ENCODE measurements at regions not wholly inside any gene's neighbourhood (a gene's known extent, or its start where the extent isn't known, plus 50 kb on each side); places are given as distances from the start of the nearest gene placed in this dataset.

DNA sequence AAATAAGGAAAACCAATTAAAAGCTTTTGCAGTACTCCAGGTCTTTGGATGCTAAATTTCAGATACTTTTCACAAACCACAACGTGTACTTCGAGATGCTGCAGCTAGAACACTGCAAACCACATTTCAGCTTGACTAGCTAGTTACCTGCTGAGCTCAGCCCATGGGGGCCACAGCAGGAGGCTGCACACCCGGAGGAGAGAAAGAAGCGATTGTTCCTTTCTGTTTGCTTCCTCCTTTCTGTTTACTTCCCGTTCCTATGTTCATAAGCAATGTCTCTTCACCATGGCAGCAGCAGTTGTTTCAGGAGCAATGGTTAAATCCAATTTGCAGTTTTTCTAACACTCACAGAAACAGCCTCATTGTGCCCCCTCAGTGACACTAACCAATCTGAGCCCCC lies 225.6 kb upstream of the FGGY start:
- Histone ChIP-seq H3K4me2 (ENCODE audit: insufficient read depth, low read length) (no peak overlapping the region), H3K9ac (ENCODE audit: insufficient read depth in 1 of 2, low read depth in 2 of 2, low read length in 2 of 2) (no peak overlapping the region), H3K9me3 (replicated peaks; ENCODE audit: control insufficient read depth, insufficient read depth, low read depth, low read length) (no peaks in the 10 kb centered on the region), H3K36me3 (ENCODE audit: control insufficient read depth, insufficient read depth, low read length) (no peaks in the 10 kb centered on the region), H3K27ac (ENCODE audit: extremely low read depth, low read depth, low read length) (no peak overlapping the region), H3K27me3 (ENCODE audit: control insufficient read depth in 2 of 2, insufficient read depth in 2 of 2, low read length in 2 of 2) (no peaks in the 10 kb centered on the region), H3K4me1 (replicated peaks in 1 of 2; ENCODE audit: control insufficient read depth in 2 of 2, insufficient read depth in 2 of 2, low read length in 2 of 2) (peaks cover 6 to 17% of the 10 kb centered on the region in 2 experiments; a peak in 4 of 5 replicates), H4K20me1 (replicated peaks; ENCODE audit: control insufficient read depth, insufficient read depth, low read length) (no peaks in the 10 kb centered on the region), H3K4me3 (no peak overlapping the region), H2AFZ (ENCODE audit: low read depth, low read length) (peak overlapping the region; percentile 63), H3K9me1 (ENCODE audit: control insufficient read depth, insufficient read depth, low read length) (no peaks in the 10 kb centered on the region), H3K79me2 (ENCODE audit: control insufficient read depth, insufficient read depth, low read length) (no peaks in the 10 kb centered on the region)
- FAIRE-seq = peak; percentile 11
- TF ChIP-seq, protein P1, sequence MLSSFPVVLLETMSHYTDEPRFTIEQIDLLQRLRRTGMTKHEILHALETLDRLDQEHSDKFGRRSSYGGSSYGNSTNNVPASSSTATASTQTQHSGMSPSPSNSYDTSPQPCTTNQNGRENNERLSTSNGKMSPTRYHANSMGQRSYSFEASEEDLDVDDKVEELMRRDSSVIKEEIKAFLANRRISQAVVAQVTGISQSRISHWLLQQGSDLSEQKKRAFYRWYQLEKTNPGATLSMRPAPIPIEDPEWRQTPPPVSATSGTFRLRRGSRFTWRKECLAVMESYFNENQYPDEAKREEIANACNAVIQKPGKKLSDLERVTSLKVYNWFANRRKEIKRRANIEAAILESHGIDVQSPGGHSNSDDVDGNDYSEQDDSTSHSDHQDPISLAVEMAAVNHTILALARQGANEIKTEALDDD (IDR thresholded peaks at IDR 0.05) = peak; percentile 78
- TF ChIP-seq ZNF24 (IDR thresholded peaks at IDR 0.05) = no peak
- CTCF ChIA-PET (ENCODE audit: low intra/inter-chr PET ratio) = no interaction called here
- no TSS peak for BruUV-seq (replicated peaks)
- ATAC-seq = no peak
- 20% methylated on average over 5 of the region's 5 CpGs for WGBS (ENCODE audit: insufficient coverage, low coverage, missing lambda C conversion rate)
- in situ Hi-C loops (cut with MboI) = no loop called here
- intact Hi-C loops (cut with micrococcal nuclease) = loop anchor here (10.0 kb wide), 1 partner anchor 286 kb away; the partner anchor contains the start of gene JUN
- DNase-seq (ENCODE audit: extremely low read depth in 1 of 4, low spot score in 3 of 4) = no peak
- POLR2A ChIA-PET = no interaction called here

DNA sequence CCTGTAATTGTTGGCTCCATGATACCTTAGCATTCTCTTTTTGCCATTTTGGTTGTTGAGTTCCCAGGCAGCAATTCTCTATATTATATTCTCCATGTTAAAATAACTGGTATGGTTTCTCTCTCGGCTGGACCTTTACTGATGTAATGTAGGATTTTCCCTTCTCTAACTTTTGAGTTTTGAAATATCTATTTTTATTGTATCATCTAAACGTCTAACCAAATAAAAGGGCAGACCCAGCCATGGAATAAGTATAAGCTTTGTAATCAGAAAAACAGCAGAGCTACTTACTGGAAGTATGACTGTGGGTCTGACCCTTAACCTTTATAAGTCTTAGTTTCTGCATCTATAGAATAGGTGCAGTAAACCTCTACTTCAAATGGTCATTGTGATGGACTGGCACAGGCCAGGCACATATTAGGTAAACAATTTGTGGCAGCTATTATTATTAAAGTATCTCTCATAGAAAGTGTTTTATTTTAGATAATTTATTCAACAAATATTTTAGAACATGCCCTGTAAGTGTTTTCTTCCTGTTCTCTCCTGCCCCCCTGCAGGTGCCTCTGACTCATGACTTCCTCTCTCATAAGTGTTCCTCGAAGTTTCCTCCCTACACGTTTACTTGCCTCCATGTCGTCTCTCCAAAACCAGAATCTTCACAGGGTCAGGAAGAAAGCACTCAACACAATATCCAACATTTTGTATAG lies 224.9 kb upstream of the FGGY start:
- ChIA-PET POLR2A (no interaction called here), CTCF (ENCODE audit: low intra/inter-chr PET ratio) (no interaction called here)
- no peak for TF ChIP-seq NR2C2 (CRISPR knock-in tag; IDR thresholded peaks at IDR 0.05)
- TF ChIP-seq NR2C2 (tag; IDR thresholded peaks at IDR 0.05) = peak; percentile 68
- no peak for TF ChIP-seq KDM1A (IDR thresholded peaks at IDR 0.05)
- 0 out of 2 replicates have a peak, but pooled peaks have one; percentile 9 for TF ChIP-seq ARID1B (IDR thresholded peaks at IDR 0.05)
- peak; percentile 46; the same call in 1 of the 2 replicates for TF ChIP-seq JUND (IDR thresholded peaks at IDR 0.05; ENCODE audit: borderline replicate concordance, low read depth, low read length)
- peak; percentile 60; the same call in 2 of the 3 replicates for TF ChIP-seq JUND (tag; IDR thresholded peaks at IDR 0.05; ENCODE audit: borderline replicate concordance, low read depth, low read length)
- TF ChIP-seq, protein P2, sequence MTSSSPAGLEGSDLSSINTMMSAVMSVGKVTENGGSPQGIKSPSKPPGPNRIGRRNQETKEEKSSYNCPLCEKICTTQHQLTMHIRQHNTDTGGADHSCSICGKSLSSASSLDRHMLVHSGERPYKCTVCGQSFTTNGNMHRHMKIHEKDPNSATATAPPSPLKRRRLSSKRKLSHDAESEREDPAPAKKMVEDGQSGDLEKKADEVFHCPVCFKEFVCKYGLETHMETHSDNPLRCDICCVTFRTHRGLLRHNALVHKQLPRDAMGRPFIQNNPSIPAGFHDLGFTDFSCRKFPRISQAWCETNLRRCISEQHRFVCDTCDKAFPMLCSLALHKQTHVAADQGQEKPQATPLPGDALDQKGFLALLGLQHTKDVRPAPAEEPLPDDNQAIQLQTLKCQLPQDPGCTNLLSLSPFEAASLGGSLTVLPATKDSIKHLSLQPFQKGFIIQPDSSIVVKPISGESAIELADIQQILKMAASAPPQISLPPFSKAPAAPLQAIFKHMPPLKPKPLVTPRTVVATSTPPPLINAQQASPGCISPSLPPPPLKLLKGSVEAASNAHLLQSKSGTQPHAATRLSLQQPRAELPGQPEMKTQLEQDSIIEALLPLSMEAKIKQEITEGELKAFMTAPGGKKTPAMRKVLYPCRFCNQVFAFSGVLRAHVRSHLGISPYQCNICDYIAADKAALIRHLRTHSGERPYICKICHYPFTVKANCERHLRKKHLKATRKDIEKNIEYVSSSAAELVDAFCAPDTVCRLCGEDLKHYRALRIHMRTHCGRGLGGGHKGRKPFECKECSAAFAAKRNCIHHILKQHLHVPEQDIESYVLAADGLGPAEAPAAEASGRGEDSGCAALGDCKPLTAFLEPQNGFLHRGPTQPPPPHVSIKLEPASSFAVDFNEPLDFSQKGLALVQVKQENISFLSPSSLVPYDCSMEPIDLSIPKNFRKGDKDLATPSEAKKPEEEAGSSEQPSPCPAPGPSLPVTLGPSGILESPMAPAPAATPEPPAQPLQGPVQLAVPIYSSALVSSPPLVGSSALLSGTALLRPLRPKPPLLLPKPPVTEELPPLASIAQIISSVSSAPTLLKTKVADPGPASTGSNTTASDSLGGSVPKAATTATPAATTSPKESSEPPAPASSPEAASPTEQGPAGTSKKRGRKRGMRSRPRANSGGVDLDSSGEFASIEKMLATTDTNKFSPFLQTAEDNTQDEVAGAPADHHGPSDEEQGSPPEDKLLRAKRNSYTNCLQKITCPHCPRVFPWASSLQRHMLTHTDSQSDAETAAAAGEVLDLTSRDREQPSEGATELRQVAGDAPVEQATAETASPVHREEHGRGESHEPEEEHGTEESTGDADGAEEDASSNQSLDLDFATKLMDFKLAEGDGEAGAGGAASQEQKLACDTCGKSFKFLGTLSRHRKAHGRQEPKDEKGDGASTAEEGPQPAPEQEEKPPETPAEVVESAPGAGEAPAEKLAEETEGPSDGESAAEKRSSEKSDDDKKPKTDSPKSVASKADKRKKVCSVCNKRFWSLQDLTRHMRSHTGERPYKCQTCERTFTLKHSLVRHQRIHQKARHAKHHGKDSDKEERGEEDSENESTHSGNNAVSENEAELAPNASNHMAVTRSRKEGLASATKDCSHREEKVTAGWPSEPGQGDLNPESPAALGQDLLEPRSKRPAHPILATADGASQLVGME (CRISPR knock-in tag; IDR thresholded peaks at IDR 0.05) = no peak

More for the DNA sequence above, 224.9 kb upstream of the FGGY start:
- intact Hi-C loops (cut with micrococcal nuclease) = loop anchor here (10.0 kb wide), 1 partner anchor 287 kb away; the partner anchor contains the start of gene JUN
- H3K4me2 ChIP-seq (ENCODE audit: insufficient read depth, low read length) = no peak overlapping the region
- WGBS (ENCODE audit: insufficient coverage, low coverage, missing lambda C conversion rate) = 13% methylated on average over 5 of the region's 5 CpGs
- ATAC-seq (no peak), DNase-seq (ENCODE audit: extremely low read depth in 1 of 4, low spot score in 3 of 4) (peak in 1 of 4 experiments; percentile 22), FAIRE-seq (no peak)
- no peaks in the 10 kb centered on the region for H3K27me3 ChIP-seq (ENCODE audit: control insufficient read depth in 2 of 2, insufficient read depth in 2 of 2, low read length in 2 of 2)
- H3K27ac ChIP-seq (ENCODE audit: extremely low read depth, low read depth, low read length) = no peak overlapping the region
- in situ Hi-C loops (cut with MboI) = no loop called here
- H3K79me2 ChIP-seq (ENCODE audit: control insufficient read depth, insufficient read depth, low read length) = no peaks in the 10 kb centered on the region
- H3K9me1 ChIP-seq (ENCODE audit: control insufficient read depth, insufficient read depth, low read length) = no peaks in the 10 kb centered on the region
- peak overlapping the region; percentile 63 for H2AFZ ChIP-seq (ENCODE audit: low read depth, low read length)
- H3K4me1 ChIP-seq (replicated peaks in 1 of 2; ENCODE audit: control insufficient read depth in 2 of 2, insufficient read depth in 2 of 2, low read length in 2 of 2) = peaks cover 12 to 21% of the 10 kb centered on the region in 2 experiments
- BruUV-seq (replicated peaks) = no TSS peak
- H3K9ac ChIP-seq (ENCODE audit: insufficient read depth in 1 of 2, low read depth in 2 of 2, low read length in 2 of 2) = no peak overlapping the region
- H3K9me3 ChIP-seq (replicated peaks; ENCODE audit: control insufficient read depth, insufficient read depth, low read depth, low read length) = no peaks in the 10 kb centered on the region
- H3K36me3 ChIP-seq (ENCODE audit: control insufficient read depth, insufficient read depth, low read length) = no peaks in the 10 kb centered on the region
- no peaks in the 10 kb centered on the region for H4K20me1 ChIP-seq (replicated peaks; ENCODE audit: control insufficient read depth, insufficient read depth, low read length)
- no peak overlapping the region for H3K4me3 ChIP-seq
